ENCODE measurements at regions not wholly inside any gene's neighbourhood (a gene's known extent, or its start where the extent isn't known, plus 50 kb on each side); places are given as distances from the start of the nearest gene placed in this dataset.

GRCh38 chr10:33523236-33523792, 188.8 kb upstream of the NRP1 start:
- no peak for DNase-seq

GRCh38 chr10:33521904-33522303, 187.4 kb upstream of the NRP1 start:
- no peak for DNase-seq

GRCh38 chr10:33521062-33521461, 186.6 kb upstream of the NRP1 start:
- no peak for DNase-seq

GRCh38 chr10:33520223-33520622, 185.8 kb upstream of the NRP1 start:
- DNase-seq: no peak

- DNase-seq: no peak
Observed at GRCh38 chr10:33519130-33519860, 184.8 kb upstream of the NRP1 start.

GRCh38 chr10:33510206-33510605, 175.7 kb upstream of the NRP1 start:
- DNase-seq: no peak

- DNase-seq: no peak
Observed at GRCh38 chr10:33509231-33509831, 174.9 kb upstream of the NRP1 start.

DNA sequence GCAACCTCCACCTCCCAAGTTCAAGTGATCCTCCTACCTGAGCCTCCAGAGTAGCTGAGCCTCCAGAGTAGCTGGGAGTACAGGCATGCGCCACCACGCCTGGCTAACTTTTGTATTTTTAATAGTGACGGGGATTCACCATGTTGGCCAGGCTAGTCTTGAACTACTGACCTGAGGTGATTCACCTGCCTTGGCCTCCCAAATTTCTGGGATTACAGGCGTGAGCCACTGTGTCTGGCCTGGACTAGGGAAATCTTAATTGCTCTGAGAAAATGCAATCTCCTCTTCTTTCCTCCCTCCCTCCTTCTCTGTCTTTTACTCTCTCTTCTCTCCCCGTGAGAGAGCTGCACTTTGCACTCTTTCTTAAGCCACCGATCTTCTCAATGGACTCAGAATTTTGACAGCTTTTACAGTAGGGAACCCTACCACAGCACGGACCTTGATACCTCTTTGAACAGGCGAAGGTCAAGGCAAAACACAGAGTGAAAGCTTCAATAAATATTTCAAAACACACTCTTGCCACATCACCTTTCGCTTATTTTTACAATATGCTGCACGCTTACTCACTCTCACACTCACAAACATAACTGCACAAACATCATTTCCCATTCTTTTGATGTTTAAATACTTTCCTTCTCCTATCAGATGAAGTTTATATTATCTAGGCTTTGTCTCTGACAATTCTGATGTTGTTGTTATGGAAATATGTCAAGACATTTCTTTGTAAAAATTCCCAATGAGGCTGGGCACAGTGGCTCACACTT, 173.4 kb upstream of the NRP1 start:
- no peak for DNase-seq

- DNase-seq: no peak
Observed at GRCh38 chr10:33506838-33507661, 172.6 kb upstream of the NRP1 start.

DNA sequence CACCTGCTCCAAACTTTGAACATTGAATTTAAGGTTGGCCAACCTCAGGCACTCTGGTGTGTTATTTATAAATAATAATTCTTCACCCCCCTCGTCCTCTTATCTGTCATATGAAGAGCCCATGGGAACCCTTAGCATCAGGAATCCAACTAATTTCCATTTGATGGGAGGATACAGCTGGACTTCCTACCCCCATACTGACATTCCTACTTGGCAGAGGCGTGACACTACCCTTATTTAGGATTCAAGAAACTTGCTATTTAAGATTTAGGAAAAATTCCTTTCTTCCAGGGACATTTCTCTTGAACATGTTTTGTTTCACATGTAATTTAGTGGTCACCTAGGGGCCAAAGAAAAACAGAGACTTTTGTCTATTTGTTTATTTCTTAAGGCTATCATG, 171.9 kb upstream of the NRP1 start:
- DNase-seq: no peak

DNA sequence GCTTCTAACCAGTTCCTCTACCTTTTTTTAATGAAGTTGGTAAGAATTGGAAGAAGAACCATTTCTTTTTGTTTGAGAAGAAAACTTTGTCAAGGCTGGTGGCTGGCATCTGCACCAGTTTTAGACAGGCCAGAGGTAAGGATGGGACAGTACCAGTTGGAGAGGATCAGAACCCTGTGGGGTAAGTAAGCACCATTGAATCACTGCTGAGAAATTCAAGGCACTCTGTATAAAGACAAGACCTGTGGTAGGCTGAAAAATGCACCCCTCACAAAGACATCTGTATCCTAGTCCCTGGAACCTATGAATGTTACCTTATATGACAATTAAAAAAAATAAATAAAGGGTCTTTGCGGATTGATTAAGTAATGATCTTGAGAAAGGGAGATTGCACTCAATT, 166.7 kb upstream of the NRP1 start:
- no peak for DNase-seq

DNA sequence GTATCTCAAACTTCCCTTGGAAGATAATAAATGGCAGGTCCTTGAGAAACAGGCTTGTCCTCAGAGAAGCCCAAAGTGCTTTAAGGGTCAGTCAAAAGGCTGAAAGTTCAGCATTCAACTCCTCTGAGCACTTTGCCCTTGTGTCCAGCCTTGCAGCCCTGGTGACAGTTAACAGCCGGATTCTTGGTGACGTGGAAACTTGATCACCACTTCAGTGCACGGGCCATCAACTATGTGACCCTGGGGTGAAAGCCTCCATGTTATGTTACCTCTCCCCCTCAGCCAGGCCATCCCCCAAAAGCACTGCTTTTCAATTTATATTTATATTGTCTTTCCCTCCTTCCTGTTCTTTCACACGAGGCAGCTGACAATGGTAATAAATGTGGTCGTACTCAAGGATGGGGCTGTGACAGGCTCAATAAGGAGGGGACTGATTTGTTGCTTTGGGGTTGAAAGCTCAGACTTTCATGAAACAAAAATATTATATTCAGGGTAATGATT, 164.0 kb upstream of the NRP1 start:
- no peak for DNase-seq

GRCh38 chr10:33497338-33497737, 162.9 kb upstream of the NRP1 start:
- no peak for DNase-seq

DNA sequence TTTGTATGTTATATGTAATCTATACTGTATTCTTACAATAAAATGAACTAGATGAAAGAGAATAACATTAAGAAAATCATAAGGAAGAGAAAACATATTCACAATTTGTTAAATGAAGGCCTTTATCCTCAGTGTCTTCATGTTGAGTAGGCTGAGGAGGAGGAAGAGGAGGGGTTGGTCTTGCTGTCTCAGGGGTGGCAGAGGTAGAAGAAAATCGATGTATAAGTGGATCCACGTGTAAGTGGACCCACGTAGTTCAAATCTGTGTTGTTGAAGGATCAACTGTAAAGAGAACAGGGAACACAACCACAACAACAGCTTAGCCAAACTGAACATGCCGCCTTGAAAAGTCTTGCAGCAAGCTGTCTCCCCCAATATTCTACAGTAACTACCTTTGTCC, 161.6 kb upstream of the NRP1 start:
- DNase-seq: no peak

DNA sequence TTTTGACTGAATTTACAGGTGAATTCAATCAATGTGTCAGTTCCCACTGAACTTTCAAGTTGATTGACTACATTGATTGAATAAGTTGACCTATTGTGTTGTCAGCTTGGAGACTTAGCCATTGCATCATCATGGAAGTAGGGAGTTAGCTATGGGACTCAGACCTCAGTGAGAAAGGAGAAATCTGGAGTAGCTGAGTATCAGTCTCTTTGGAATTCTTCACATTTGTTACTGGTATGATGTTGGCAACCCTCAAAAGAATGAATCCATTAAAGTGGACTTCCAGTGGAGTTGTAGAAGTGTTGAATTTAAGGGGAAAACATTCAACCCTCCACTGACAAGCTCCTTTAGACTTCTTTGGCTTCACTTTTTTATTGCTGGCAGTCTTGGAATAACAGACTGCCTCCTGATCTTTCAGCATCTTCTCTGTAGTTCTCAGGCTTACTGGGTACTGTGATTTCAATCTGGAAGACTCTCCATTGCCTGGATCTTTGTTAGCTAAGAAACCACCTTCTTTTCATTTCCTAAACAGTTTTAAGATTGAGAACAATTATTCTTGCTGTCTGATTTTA, 160.3 kb upstream of the NRP1 start:
- DNase-seq: no peak

DNA sequence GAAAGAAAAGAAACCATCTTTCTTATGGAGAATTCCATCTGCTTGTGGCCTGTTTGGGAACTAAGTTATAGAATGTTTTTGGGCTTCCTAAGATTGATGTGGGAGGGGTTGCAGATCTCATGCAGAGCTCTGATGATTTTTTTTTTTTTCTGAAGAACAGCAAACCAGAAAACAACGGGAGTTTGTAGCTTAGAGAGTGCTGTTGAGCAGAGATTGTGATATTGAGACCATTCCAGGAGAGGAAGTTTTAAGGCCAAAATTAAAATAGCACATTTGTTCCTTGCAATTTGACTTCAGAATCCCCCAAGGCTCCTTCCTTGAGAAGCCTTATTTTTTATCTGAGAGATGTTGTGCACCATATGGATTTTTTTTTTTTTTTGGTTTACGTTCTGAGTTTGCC, 159.5 kb upstream of the NRP1 start:
- DNase-seq: no peak

DNA sequence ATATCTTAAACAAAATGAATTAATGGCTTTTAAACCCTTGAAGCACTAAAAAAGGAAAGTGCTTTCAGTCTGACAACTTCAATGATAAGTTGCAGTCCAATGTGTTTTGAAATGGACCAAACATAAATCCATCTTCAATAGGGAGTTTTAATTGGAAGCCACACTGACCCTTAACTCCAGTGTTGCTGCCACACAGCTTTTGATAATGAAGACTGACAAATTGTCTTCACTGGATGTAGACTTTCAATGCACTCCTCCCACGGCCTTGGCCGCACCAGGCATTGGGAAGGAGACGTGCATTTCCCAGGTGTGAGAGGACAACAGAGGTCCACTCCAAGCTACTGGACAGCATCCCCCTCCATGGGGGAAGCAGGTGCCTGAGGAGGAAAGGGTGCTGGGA, 159.0 kb upstream of the NRP1 start:
- DNase-seq: no peak

DNA sequence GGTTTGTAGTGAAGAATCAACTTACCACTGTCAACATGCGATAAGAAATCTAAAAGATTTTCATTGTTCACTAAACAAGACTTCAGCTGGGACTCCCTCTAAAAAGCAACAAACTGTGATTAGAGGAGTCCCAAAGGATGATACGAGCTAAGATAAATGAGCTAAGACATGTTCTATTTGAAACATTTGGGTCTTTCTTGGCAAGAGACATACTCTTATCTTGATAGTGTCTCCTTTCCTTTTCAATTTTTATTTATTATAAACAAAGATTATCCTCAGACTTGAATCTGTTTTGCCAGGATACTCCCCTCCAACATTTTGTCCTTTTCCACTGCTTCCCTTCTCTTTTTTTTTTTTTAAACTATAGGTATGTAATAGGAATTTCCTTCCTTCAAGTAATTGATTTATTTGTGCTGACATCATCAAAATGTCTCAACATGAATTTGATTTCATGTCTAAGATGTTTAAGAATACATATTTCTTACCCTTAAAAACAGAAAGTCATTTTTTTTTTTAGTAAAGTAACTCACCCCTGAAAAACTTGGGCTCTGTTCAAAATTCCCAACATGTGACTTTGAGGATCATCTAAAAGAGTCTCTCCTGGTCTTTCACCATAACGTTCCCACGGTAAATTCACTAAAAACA, 158.4 kb upstream of the NRP1 start:
- DNase-seq: no peak

DNA sequence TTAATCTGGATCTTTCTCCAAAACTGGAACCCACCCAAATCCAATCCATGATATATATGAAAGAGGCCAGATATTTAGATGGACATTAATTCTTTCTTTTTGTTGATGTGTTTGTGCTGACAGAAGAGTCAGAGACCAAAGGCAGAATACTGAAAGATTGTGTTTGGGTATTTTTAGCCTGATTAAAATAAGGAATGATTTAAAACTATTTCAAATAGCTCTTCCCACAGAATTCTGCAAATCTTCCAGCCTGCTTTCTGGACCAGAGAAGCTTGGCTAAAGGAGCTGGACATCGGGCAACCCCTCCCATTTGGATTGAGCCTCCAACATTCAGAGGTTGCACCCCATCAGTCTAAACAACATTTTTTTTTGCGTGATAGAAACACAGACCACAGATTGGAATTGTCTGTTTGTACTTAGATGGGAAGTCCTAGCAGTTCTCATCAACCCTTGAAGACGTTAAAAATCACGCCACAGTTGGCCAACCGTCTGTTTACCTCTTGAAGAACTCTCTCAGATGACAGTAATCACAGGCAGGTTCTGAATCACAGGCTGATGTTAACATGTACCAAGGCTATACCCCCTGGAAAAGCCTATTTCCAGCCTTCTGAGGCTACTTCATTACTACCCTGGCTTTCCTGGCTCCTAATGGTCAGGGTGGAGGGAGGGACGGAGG, 155.2 kb upstream of the NRP1 start:
- no peak for DNase-seq

GRCh38 chr10:33487014-33487776, 152.7 kb upstream of the NRP1 start:
- DNase-seq: no peak

DNA sequence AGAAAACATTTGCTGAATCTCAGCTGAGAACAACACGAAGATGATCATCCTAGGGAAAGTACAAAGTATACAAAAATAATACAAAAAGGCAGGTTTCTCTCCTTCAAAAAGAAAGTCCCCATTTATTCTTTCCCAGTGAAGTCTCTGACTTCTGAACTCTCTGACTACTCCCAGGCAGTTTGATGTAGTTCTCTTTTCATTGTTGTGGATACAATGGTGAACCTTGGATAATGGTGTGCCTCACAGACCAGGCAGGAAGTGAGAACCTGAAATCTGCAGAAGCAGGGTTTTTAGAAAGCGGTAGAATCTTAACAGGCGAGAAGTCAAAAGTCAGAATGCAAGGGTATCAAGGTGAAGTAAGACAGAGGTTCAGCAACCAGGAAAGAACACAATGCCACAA, 150.8 kb upstream of the NRP1 start:
- no peak for DNase-seq

Data from stimulated activated CD4-positive, alpha-beta T cell treated with anti-CD3 and anti-CD28 coated beads, Interleukin-12 subunit alpha, Interleukin-12 subunit beta, amount 100 ng/mL, for 4 hours (primary cell).